ENCODE measurements at regions not wholly inside any gene's neighbourhood (a gene's known extent, or its start where the extent isn't known, plus 50 kb on each side); places are given as distances from the start of the nearest gene placed in this dataset.

DNA sequence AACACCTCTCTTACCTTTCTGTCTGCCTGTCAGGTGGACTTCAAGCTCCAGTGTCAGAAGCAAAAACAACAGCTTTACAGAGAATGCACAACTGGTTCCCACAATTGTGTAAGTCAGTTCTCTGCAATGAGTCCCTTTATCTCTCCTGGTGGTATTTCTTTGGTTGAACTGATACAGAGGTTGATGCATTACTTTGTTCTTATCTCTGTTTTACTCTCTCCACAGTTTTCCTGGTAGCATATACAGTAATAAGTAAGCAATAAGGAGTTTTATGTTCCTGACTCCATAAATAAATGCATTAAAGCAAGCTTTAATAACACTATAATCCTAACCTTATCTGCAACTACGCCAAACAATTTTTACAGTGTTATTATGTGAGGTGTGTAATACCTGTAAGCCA is 310.3 kb upstream of the GYPC start:
- DNase-seq (ENCODE audit: low spot score), result no peak
- no peak overlapping the region for H3K27ac Mint-ChIP-seq
- no peaks in the 10 kb centered on the region for H3K4me1 Mint-ChIP-seq (ENCODE audit: low read depth)
- H3K27me3 Mint-ChIP-seq (ENCODE audit: low read depth), result no peaks in the 10 kb centered on the region
- H3K9me3 Mint-ChIP-seq, result no peaks in the 10 kb centered on the region
- no peaks in the 10 kb centered on the region for H3K36me3 Mint-ChIP-seq (ENCODE audit: low read depth)
- H3K4me3 Mint-ChIP-seq (ENCODE audit: low read depth), result no peak overlapping the region
- intact Hi-C loops (cut with micrococcal nuclease), result no loop called here

DNA sequence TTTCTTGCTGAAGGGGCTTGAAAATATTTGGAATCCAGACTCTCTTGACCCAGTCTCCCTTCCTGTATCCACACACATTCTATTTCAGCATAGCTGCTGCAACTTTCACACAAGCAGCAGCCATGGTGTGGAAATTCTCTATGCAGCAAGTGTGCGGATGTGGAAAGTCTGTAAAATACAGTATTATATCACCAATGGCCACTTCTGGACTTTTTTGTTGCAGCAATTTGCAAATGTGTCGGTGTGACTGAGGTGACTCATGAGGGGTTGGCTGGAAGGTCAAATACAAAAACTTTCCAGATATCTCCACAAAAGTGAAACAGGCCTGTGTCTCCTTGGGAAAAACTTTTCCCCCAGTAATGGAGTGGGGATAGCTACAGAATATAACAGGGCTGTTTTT is 299.3 kb upstream of the GYPC start:
- Mint-ChIP-seq H3K27ac (no peak overlapping the region), H3K27me3 (ENCODE audit: low read depth) (no peaks in the 10 kb centered on the region), H3K9me3 (no peaks in the 10 kb centered on the region), H3K36me3 (ENCODE audit: low read depth) (no peaks in the 10 kb centered on the region), H3K4me1 (ENCODE audit: low read depth) (no peaks in the 10 kb centered on the region), H3K4me3 (ENCODE audit: low read depth) (no peak overlapping the region)
- intact Hi-C loops (cut with micrococcal nuclease), result no loop called here
- no peak for DNase-seq (ENCODE audit: low spot score)

DNA sequence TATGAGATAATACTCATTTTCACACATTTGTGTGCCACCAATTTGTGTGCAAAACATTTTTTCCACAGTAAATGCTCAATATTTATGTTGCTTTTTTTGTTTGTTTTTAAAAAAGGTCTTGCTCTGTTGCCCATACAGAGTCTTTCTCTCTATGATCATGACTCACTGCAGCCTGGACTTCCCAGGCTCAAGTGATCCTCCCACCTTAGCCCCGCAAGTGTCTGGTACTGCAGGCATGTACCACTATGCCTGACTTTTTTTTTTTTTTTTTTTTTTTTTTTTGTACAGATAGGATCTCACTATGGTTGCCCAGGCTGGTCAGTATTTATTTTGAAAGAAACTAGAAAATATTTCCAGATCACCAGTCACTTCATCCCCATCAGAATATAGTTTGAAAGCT is 297.8 kb upstream of the GYPC start:
- DNase-seq (ENCODE audit: low spot score), result no peak
- Mint-ChIP-seq H3K4me1 (ENCODE audit: low read depth) (no peaks in the 10 kb centered on the region), H3K4me3 (ENCODE audit: low read depth) (no peak overlapping the region), H3K27ac (no peak overlapping the region), H3K27me3 (ENCODE audit: low read depth) (no peaks in the 10 kb centered on the region), H3K9me3 (no peaks in the 10 kb centered on the region), H3K36me3 (ENCODE audit: low read depth) (no peaks in the 10 kb centered on the region)
- intact Hi-C loops (cut with micrococcal nuclease), result no loop called here

DNA sequence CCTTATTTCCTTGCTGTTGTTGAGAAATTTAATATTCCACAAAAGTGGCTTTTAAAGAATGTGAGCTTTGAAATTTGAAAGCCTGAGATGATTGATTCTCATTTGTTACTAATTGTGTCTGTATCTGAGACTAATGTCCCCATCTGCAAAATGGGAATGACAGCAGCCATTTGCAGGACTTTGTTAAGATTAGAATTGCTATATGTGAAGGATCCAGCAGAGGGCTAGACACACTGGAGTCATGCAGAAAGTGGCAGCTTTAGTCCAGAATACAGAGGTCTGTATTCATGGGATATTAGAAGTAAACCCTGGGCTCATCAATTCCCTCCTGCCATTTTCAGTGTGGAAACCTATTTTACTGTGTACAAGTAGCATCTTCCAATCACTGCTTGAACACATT is 296.5 kb upstream of the GYPC start:
- intact Hi-C loops (cut with micrococcal nuclease), result no loop called here
- Mint-ChIP-seq H3K9me3 (no peaks in the 10 kb centered on the region), H3K27me3 (ENCODE audit: low read depth) (no peaks in the 10 kb centered on the region), H3K4me3 (ENCODE audit: low read depth) (no peak overlapping the region), H3K4me1 (ENCODE audit: low read depth) (no peaks in the 10 kb centered on the region), H3K27ac (no peak overlapping the region), H3K36me3 (ENCODE audit: low read depth) (no peaks in the 10 kb centered on the region)
- no peak for DNase-seq (ENCODE audit: low spot score)

DNA sequence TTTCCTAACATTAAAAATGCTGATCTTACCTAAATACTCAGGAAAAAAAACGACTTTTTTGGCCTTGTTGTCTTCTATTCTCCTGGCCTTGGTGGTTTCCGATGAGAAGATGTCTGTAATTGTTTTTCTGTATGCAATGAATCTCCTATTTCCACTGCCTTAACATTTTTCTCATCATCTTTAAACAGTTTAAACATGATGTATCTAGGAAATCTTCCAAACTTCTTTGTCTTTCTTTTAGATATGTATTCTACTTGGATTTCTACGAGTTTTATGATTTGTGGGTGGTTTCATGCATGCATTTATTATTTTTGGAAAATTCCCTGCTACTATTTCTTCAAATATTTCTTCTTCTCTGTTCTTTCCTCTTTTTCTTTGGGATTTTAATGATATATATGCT is 288.6 kb upstream of the GYPC start:
- H3K4me3 Mint-ChIP-seq (ENCODE audit: low read depth), result no peak overlapping the region
- H3K4me1 Mint-ChIP-seq (ENCODE audit: low read depth), result no peaks in the 10 kb centered on the region
- no peak for DNase-seq (ENCODE audit: low spot score)
- intact Hi-C loops (cut with micrococcal nuclease), result no loop called here
- no peaks in the 10 kb centered on the region for H3K9me3 Mint-ChIP-seq
- no peaks in the 10 kb centered on the region for H3K36me3 Mint-ChIP-seq (ENCODE audit: low read depth)
- H3K27me3 Mint-ChIP-seq (ENCODE audit: low read depth), result no peaks in the 10 kb centered on the region
- H3K27ac Mint-ChIP-seq, result no peak overlapping the region

DNA sequence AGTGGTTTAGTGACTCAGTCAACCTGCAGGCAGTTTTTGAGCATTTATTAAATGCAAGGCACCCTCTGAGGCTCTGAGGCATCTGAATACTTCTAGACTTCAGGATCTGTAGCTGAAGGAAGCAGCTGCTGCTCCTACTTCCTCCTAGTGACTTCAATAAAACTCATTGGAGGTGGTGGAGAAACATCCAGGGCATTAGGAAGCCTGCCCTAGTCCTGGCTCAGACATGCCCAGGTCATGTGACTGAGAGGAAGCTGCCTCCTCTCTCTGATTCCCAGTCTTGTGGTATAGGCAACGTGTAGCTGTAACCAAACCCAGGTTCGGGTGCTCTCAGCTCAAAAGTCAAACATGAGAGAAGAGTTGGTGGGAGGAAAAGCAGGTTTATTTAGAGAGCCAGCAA is 287.2 kb upstream of the GYPC start:
- H3K27me3 Mint-ChIP-seq (ENCODE audit: low read depth), result no peaks in the 10 kb centered on the region
- intact Hi-C loops (cut with micrococcal nuclease), result no loop called here
- DNase-seq (ENCODE audit: low spot score), result no peak
- no peaks in the 10 kb centered on the region for H3K9me3 Mint-ChIP-seq
- no peak overlapping the region for H3K27ac Mint-ChIP-seq
- H3K36me3 Mint-ChIP-seq (ENCODE audit: low read depth), result no peaks in the 10 kb centered on the region
- no peak overlapping the region for H3K4me3 Mint-ChIP-seq (ENCODE audit: low read depth)
- H3K4me1 Mint-ChIP-seq (ENCODE audit: low read depth), result no peaks in the 10 kb centered on the region

DNA sequence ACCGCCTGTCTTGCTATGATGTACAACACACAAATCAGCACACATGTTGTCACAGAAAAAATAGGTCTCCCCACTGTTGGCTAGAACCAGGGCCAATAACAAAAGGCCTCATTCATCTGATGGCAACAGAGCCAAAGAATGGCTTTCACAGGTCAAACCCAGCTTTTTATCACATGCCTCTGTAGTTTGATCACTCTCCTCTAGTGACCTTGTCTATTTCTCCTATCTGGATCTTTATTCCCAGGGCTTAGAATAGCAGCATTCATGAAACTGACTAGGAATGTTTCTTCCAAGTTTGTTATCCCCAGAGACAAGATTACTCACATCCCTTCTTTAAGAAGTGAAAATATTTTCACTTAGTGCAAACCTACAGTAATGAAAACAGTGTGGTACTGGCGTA is 285.8 kb upstream of the GYPC start:
- intact Hi-C loops (cut with micrococcal nuclease), result no loop called here

GRCh38 chr2:126372406-126372805 is 283.6 kb upstream of the GYPC start:
- intact Hi-C loops (cut with micrococcal nuclease), result no loop called here
- no peaks in the 10 kb centered on the region for H3K27me3 Mint-ChIP-seq (ENCODE audit: low read depth)
- no peaks in the 10 kb centered on the region for H3K4me1 Mint-ChIP-seq (ENCODE audit: low read depth)
- no peak overlapping the region for H3K4me3 Mint-ChIP-seq (ENCODE audit: low read depth)
- no peaks in the 10 kb centered on the region for H3K36me3 Mint-ChIP-seq (ENCODE audit: low read depth)
- H3K27ac Mint-ChIP-seq, result no peak overlapping the region
- no peaks in the 10 kb centered on the region for H3K9me3 Mint-ChIP-seq
- no peak for DNase-seq (ENCODE audit: low spot score)

More for the DNA sequence above, 285.8 kb upstream of the GYPC start:
- H3K27me3 Mint-ChIP-seq (ENCODE audit: low read depth), result no peaks in the 10 kb centered on the region
- H3K4me3 Mint-ChIP-seq (ENCODE audit: low read depth), result no peak overlapping the region
- no peaks in the 10 kb centered on the region for H3K36me3 Mint-ChIP-seq (ENCODE audit: low read depth)
- H3K4me1 Mint-ChIP-seq (ENCODE audit: low read depth), result no peaks in the 10 kb centered on the region
- no peak overlapping the region for H3K27ac Mint-ChIP-seq
- no peak for DNase-seq (ENCODE audit: low spot score)
- no peaks in the 10 kb centered on the region for H3K9me3 Mint-ChIP-seq

DNA sequence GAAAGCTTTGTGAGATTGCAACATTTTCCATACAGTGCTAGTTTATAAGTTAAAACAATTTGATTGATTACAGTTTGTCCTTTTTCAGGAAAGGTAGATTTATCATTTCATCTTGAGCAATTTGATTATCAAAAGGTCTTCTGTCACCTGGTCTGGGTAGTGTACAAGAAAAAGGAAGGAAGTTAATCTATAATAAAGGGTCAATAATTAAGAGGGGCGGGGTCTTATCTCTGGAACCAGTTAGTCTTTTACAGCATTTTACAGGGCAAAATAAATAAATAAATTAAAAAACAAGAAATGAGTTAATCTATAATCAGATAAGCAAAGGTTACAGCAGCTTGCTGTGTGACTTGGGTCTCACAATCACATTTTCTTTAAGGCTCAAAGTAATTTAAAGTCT is 277.8 kb upstream of the GYPC start:
- intact Hi-C loops (cut with micrococcal nuclease), result no loop called here
- Mint-ChIP-seq H3K9me3 (no peaks in the 10 kb centered on the region), H3K36me3 (ENCODE audit: low read depth) (no peaks in the 10 kb centered on the region), H3K27me3 (ENCODE audit: low read depth) (no peaks in the 10 kb centered on the region), H3K4me1 (ENCODE audit: low read depth) (no peaks in the 10 kb centered on the region), H3K4me3 (ENCODE audit: low read depth) (no peak overlapping the region), H3K27ac (no peak overlapping the region)
- no peak for DNase-seq (ENCODE audit: low spot score)

DNA sequence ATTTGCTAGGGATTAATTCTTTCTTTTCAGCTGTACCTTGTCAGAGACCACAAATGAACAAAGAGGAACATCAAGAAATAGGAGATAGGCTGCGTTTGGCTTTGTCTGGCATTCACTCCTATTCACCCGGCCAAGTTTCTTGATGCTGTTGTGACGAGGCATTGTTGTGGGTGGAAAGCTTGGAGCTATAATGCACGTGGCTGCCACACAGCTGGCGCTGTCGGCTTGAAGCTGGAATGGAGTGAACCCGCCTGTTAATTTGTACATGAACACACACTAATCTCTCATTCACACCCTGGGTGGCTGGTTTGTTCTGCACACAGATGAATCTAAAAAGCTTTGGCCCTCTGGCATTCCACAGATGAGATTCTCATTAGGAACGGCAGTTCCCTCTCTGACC is 274.9 kb upstream of the GYPC start:
- H3K27me3 Mint-ChIP-seq (ENCODE audit: low read depth), result no peaks in the 10 kb centered on the region
- peaks cover 4% of the 10 kb centered on the region for H3K9me3 Mint-ChIP-seq
- H3K4me3 Mint-ChIP-seq (ENCODE audit: low read depth), result no peak overlapping the region
- intact Hi-C loops (cut with micrococcal nuclease), result no loop called here
- H3K36me3 Mint-ChIP-seq (ENCODE audit: low read depth), result no peaks in the 10 kb centered on the region
- DNase-seq (ENCODE audit: low spot score), result no peak
- no peaks in the 10 kb centered on the region for H3K4me1 Mint-ChIP-seq (ENCODE audit: low read depth)
- no peak overlapping the region for H3K27ac Mint-ChIP-seq

DNA sequence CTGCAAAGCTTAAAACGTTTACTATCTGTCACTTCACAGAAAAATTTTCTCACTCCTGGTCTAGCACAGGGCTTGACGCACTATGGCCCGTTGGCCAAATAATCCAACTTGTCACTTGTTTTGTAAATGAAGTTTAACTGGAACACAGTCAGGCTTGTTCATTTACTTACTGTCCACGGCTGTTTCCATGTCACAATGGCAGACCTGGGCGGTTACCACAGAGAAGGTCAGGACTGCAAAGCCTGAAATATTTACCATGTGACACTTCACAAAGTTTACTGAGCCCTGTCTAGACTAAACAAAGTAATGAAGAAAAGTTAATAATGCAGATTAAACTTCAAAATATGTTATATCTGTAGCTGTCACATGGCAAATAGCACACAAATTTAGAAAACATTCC is 273.0 kb upstream of the GYPC start:
- DNase-seq (ENCODE audit: low spot score), result no peak
- intact Hi-C loops (cut with micrococcal nuclease), result no loop called here
- no peak overlapping the region for H3K4me3 Mint-ChIP-seq (ENCODE audit: low read depth)
- H3K36me3 Mint-ChIP-seq (ENCODE audit: low read depth), result no peaks in the 10 kb centered on the region
- H3K27ac Mint-ChIP-seq, result no peak overlapping the region
- no peaks in the 10 kb centered on the region for H3K27me3 Mint-ChIP-seq (ENCODE audit: low read depth)
- H3K9me3 Mint-ChIP-seq, result peaks cover 17% of the 10 kb centered on the region
- H3K4me1 Mint-ChIP-seq (ENCODE audit: low read depth), result no peaks in the 10 kb centered on the region

- Mint-ChIP-seq H3K4me1 (ENCODE audit: low read depth) (no peaks in the 10 kb centered on the region), H3K4me3 (ENCODE audit: low read depth) (no peak overlapping the region), H3K9me3 (peaks cover 17% of the 10 kb centered on the region), H3K27ac (no peak overlapping the region), H3K27me3 (ENCODE audit: low read depth) (no peaks in the 10 kb centered on the region), H3K36me3 (ENCODE audit: low read depth) (no peaks in the 10 kb centered on the region)
- DNase-seq (ENCODE audit: low spot score), result no peak
- intact Hi-C loops (cut with micrococcal nuclease), result no loop called here
These were observed 272.2 kb upstream of the GYPC start for GRCh38 chr2:126383800-126384199.

GRCh38 chr2:126385441-126385840 is 270.5 kb upstream of the GYPC start:
- no peaks in the 10 kb centered on the region for H3K4me1 Mint-ChIP-seq (ENCODE audit: low read depth)
- H3K36me3 Mint-ChIP-seq (ENCODE audit: low read depth), result no peaks in the 10 kb centered on the region
- H3K9me3 Mint-ChIP-seq, result peaks cover 17% of the 10 kb centered on the region
- no peak overlapping the region for H3K27ac Mint-ChIP-seq
- DNase-seq (ENCODE audit: low spot score), result no peak
- no peak overlapping the region for H3K4me3 Mint-ChIP-seq (ENCODE audit: low read depth)
- intact Hi-C loops (cut with micrococcal nuclease), result no loop called here
- no peaks in the 10 kb centered on the region for H3K27me3 Mint-ChIP-seq (ENCODE audit: low read depth)

DNA sequence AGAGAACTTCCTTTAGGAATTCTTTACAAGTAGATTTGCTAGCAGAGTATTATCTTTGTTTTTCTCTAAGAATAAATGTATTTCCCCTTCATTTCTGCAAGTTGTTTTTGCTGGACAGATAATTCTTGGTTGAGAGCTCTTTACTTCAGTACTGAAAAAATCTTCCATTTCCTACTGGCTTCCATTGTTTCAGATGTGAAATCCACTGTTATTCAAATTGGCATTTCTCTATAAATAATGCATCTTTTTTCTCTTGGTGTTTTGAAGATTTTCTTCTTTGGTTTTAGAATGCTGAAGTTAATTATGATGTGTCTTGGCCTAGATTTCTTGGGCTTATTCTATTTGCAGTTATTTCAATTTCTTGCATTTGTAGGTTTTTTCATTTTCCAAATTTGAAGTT is 270.0 kb upstream of the GYPC start:
- Mint-ChIP-seq H3K27ac (no peak overlapping the region), H3K4me1 (ENCODE audit: low read depth) (no peaks in the 10 kb centered on the region), H3K9me3 (peaks cover 17% of the 10 kb centered on the region), H3K27me3 (ENCODE audit: low read depth) (no peaks in the 10 kb centered on the region), H3K4me3 (ENCODE audit: low read depth) (no peak overlapping the region), H3K36me3 (ENCODE audit: low read depth) (no peaks in the 10 kb centered on the region)
- DNase-seq (ENCODE audit: low spot score), result no peak
- intact Hi-C loops (cut with micrococcal nuclease), result no loop called here
